ENCODE measurements at regions not wholly inside any gene's neighbourhood (a gene's known extent, or its start where the extent isn't known, plus 50 kb on each side); places are given as distances from the start of the nearest gene placed in this dataset.

GRCh38 chr10:2950546-2950945, 116.8 kb upstream of the PFKP start:
- ATAC-seq (no peak), DNase-seq (no peak)
- H3K9me3 Mint-ChIP-seq = peaks cover 8% of the 10 kb centered on the region
- H3K27me3 Mint-ChIP-seq (ENCODE audit: low read depth) = peaks cover 33% of the 10 kb centered on the region
- peaks cover 36% of the 10 kb centered on the region for H3K4me1 Mint-ChIP-seq (ENCODE audit: low read depth)
- no peak overlapping the region for H3K4me3 Mint-ChIP-seq
- H3K36me3 Mint-ChIP-seq (ENCODE audit: insufficient read depth) = no peaks in the 10 kb centered on the region

GRCh38 chr10:2949948-2950354, 117.4 kb upstream of the PFKP start:
- peaks cover 8% of the 10 kb centered on the region for H3K9me3 Mint-ChIP-seq
- DNase-seq = peak; percentile 8
- H3K27me3 Mint-ChIP-seq (ENCODE audit: low read depth) = peaks cover 35% of the 10 kb centered on the region
- H3K4me3 Mint-ChIP-seq = no peak overlapping the region
- no peaks in the 10 kb centered on the region for H3K36me3 Mint-ChIP-seq (ENCODE audit: insufficient read depth)
- ATAC-seq = peak; percentile 76 to 84
- peaks cover 36% of the 10 kb centered on the region for H3K4me1 Mint-ChIP-seq (ENCODE audit: low read depth)

- H3K36me3 Mint-ChIP-seq (ENCODE audit: insufficient read depth) = no peaks in the 10 kb centered on the region
- peaks cover 36% of the 10 kb centered on the region for H3K4me1 Mint-ChIP-seq (ENCODE audit: low read depth)
- no peak for ATAC-seq
- H3K27me3 Mint-ChIP-seq (ENCODE audit: low read depth) = peaks cover 38% of the 10 kb centered on the region
- H3K4me3 Mint-ChIP-seq = no peak overlapping the region
- DNase-seq = no peak
- H3K9me3 Mint-ChIP-seq = peaks cover 8% of the 10 kb centered on the region
Measured at GRCh38 chr10:2949221-2949947, 118.0 kb upstream of the PFKP start.

DNA sequence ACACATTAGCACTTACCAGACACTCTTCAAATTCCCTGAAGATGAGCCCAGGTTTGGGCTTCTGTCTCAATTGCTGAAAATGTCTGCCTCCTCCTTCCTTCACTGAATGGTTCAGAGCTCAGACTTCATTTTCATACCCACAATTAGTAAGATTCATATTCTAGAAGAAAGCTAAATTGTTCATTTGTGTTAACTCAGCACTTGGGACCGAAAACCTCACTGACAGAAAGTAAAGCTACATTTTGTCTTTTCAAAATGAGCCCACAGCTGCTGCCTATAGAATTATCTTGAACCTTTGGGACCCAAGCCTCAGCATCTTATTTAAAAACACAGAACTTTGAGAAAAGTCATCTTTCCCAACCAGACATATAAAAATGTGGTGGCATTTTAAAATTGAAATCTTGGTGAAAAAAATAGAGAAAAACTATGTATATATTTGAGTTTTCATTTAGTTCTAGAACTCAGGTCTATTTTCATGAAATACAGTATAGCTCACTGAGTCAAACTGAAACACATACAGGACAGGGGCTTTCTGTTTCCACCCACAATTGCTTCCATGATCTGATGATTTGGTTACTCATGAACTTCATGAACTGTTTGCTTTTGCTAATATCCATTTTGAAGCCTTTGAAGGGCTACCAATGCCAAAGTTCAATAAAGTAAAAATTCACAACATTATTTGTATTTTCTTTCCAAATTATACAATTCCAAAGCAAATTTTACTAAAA, 119.1 kb upstream of the PFKP start:
- DNase-seq (no peak), ATAC-seq (peak; percentile 42 to 50)
- Mint-ChIP-seq H3K36me3 (ENCODE audit: insufficient read depth) (no peaks in the 10 kb centered on the region), H3K4me3 (no peak overlapping the region), H3K27me3 (ENCODE audit: low read depth) (peaks cover 34% of the 10 kb centered on the region), H3K4me1 (ENCODE audit: low read depth) (peaks cover 36% of the 10 kb centered on the region), H3K9me3 (peaks cover 4% of the 10 kb centered on the region)

GRCh38 chr10:2944788-2945187, 122.6 kb upstream of the PFKP start:
- Mint-ChIP-seq H3K4me3 (no peak overlapping the region), H3K9me3 (no peaks in the 10 kb centered on the region), H3K27me3 (ENCODE audit: low read depth) (peaks cover 36% of the 10 kb centered on the region), H3K36me3 (ENCODE audit: insufficient read depth) (no peaks in the 10 kb centered on the region), H3K4me1 (ENCODE audit: low read depth) (peaks cover 21% of the 10 kb centered on the region)
- DNase-seq = no peak
- no peak for ATAC-seq

GRCh38 chr10:2943932-2944614, 123.3 kb upstream of the PFKP start:
- Mint-ChIP-seq H3K4me1 (ENCODE audit: low read depth) (peaks cover 17% of the 10 kb centered on the region), H3K27me3 (ENCODE audit: low read depth) (peaks cover 35% of the 10 kb centered on the region), H3K4me3 (no peak overlapping the region), H3K9me3 (no peaks in the 10 kb centered on the region), H3K36me3 (ENCODE audit: insufficient read depth) (no peaks in the 10 kb centered on the region)
- DNase-seq = no peak
- no peak for ATAC-seq

- no peak for ATAC-seq
- H3K4me3 Mint-ChIP-seq = no peak overlapping the region
- H3K27me3 Mint-ChIP-seq (ENCODE audit: low read depth) = peaks cover 42% of the 10 kb centered on the region
- H3K4me1 Mint-ChIP-seq (ENCODE audit: low read depth) = peaks cover 7% of the 10 kb centered on the region
- no peak for DNase-seq
- H3K9me3 Mint-ChIP-seq = no peaks in the 10 kb centered on the region
- no peaks in the 10 kb centered on the region for H3K36me3 Mint-ChIP-seq (ENCODE audit: insufficient read depth)
Measured at GRCh38 chr10:2942938-2943337, 124.4 kb upstream of the PFKP start.

- Mint-ChIP-seq H3K36me3 (ENCODE audit: insufficient read depth) (no peaks in the 10 kb centered on the region), H3K9me3 (no peaks in the 10 kb centered on the region), H3K27me3 (ENCODE audit: low read depth) (peaks cover 35% of the 10 kb centered on the region), H3K4me1 (ENCODE audit: low read depth) (no peaks in the 10 kb centered on the region), H3K4me3 (no peak overlapping the region)
- ATAC-seq (no peak), DNase-seq (no peak)
Measured at GRCh38 chr10:2938869-2939268, 128.5 kb upstream of the PFKP start.

GRCh38 chr10:2936816-2937215, 130.5 kb upstream of the PFKP start:
- Mint-ChIP-seq H3K36me3 (ENCODE audit: insufficient read depth) (no peaks in the 10 kb centered on the region), H3K9me3 (no peaks in the 10 kb centered on the region), H3K27me3 (ENCODE audit: low read depth) (peaks cover 37% of the 10 kb centered on the region), H3K4me1 (ENCODE audit: low read depth) (no peaks in the 10 kb centered on the region), H3K4me3 (no peak overlapping the region)
- DNase-seq (no peak), ATAC-seq (no peak)

GRCh38 chr10:2935647-2936386, 131.5 kb upstream of the PFKP start:
- Mint-ChIP-seq H3K27me3 (ENCODE audit: low read depth) (peaks cover 29% of the 10 kb centered on the region), H3K36me3 (ENCODE audit: insufficient read depth) (no peaks in the 10 kb centered on the region), H3K9me3 (no peaks in the 10 kb centered on the region), H3K4me3 (no peak overlapping the region), H3K4me1 (ENCODE audit: low read depth) (no peaks in the 10 kb centered on the region)
- no peak for DNase-seq
- ATAC-seq = no peak

DNA sequence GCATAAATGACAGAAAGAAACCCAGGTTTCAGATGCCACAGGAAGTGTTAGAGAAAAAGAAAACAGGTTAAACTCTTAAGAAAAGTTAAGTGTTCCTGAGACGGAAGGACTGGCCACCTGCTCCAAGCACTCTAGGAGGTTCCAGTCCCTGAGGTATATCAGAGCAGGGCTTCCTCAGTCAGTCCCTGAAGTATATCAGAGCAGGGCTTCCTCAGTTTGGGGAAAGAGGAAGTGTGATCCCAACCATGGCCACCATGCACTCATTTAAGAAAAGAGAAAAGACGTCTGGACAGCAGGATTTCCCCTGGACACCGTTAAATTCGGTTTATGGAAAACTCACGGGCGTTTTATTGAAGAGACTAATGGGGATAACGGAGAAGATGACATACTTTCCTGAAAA, 133.4 kb upstream of the PFKP start:
- Mint-ChIP-seq H3K27me3 (ENCODE audit: low read depth) (peaks cover 26% of the 10 kb centered on the region), H3K4me1 (ENCODE audit: low read depth) (no peaks in the 10 kb centered on the region), H3K9me3 (no peaks in the 10 kb centered on the region), H3K36me3 (ENCODE audit: insufficient read depth) (no peaks in the 10 kb centered on the region), H3K4me3 (no peak overlapping the region)
- DNase-seq = no peak
- no peak for ATAC-seq

DNA sequence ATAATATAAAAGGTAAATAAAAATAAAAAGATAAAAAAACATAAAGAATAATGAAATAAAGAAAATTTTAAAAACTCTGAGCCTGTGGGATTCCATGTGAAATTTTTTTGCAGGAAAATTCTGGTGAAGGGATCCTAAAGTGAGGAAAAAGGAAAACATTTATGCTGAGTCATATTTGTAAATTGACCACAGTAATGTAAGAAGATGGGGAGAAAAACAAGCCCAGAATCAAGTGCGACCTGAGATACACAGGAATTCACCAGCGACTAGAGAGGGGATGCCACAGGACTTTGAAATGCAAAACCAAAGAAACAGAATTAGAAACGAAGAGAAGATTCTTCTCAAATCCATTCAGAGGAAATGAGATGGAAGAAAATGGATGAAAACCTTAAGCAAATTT, 133.8 kb upstream of the PFKP start:
- Mint-ChIP-seq H3K9me3 (no peaks in the 10 kb centered on the region), H3K4me3 (no peak overlapping the region), H3K36me3 (ENCODE audit: insufficient read depth) (no peaks in the 10 kb centered on the region), H3K27me3 (ENCODE audit: low read depth) (peaks cover 24% of the 10 kb centered on the region), H3K4me1 (ENCODE audit: low read depth) (no peaks in the 10 kb centered on the region)
- DNase-seq = no peak
- no peak for ATAC-seq

DNA sequence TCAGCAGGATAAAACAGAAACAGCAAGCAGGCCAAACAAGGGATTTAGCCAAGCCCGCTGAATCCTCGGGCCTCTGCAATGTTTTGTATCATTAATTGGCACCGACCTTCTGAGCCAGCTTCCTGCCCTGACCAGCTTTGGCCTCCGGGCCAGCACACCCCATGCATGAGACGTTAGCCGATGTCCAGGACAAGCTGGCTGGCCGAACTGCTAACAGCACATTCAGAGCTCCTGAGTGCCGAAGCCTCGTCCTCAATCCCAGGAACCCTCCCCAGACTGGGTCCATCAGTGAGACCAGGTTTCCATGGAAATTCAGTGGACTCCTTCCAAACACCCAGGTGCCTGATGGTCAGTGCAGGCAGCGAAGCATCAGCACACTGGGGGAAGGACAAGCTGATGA, 134.3 kb upstream of the PFKP start:
- Mint-ChIP-seq H3K27me3 (ENCODE audit: low read depth) (peaks cover 24% of the 10 kb centered on the region), H3K9me3 (no peaks in the 10 kb centered on the region)
- no peak for ATAC-seq

DNA sequence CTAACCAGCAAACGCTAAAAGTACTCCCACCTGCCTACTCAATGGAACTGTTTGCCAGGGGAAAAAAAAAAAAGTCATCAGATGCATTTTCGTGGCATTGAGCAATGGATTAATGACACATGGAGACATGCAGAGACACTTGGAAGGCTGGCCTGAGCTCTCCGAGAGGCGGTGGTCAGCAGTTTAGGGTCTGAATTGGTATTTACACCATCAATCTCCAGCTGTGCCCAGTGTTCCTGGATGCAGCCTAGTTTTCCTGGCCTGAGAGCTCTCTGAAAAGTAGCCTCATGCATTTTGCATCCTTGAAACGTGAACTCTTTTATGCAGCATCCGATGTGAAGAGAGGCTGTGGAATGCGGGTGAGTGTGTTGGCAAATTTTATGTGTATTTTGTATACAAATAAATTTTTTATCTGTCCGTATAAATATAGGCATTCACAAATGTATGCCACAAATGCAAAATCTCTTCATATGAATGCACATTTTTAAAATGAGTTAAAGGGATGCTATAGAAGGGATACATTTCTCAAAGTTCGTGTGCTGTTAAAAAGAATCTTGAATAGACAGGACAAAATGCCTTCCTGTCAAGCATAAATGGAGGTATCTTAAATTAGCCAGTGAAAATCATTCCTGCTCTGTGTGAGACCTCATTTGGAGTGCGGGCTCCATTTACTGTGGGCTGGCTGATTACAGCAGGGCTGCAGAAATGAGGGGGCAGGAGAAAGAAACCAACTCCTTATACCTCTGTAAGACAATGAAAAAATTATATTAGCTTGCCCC, 137.7 kb upstream of the PFKP start:
- ATAC-seq (no peak), DNase-seq (no peak)
- H3K27me3 Mint-ChIP-seq (ENCODE audit: low read depth) = peaks cover 23% of the 10 kb centered on the region
- H3K4me1 Mint-ChIP-seq (ENCODE audit: low read depth) = peaks cover 6% of the 10 kb centered on the region
- H3K4me3 Mint-ChIP-seq = no peak overlapping the region
- H3K36me3 Mint-ChIP-seq (ENCODE audit: insufficient read depth) = no peaks in the 10 kb centered on the region
- H3K9me3 Mint-ChIP-seq = no peaks in the 10 kb centered on the region

More for the DNA sequence above, 134.3 kb upstream of the PFKP start:
- Mint-ChIP-seq H3K4me3 (no peak overlapping the region), H3K4me1 (ENCODE audit: low read depth) (peaks cover 1% of the 10 kb centered on the region), H3K36me3 (ENCODE audit: insufficient read depth) (no peaks in the 10 kb centered on the region)
- no peak for DNase-seq

Data from activated T-cell treated with anti-CD3 and anti-CD28 coated beads, Interleukin-2, amount 50 U/mL, for 4 hours (primary cell).